Stimulated activated CD8-positive, alpha-beta memory T cell treated with anti-CD3 and anti-CD28 coated beads, Interleukin-4, amount 100 ng/mL, for 24 hours (primary cell): ENCODE measurements at regions not wholly inside any gene's neighbourhood (a gene's known extent, or its start where the extent isn't known, plus 50 kb on each side); places are given as distances from the start of the nearest gene placed in this dataset.

ENCODE experiments used
- DNase-seq: peaks from one replicate; pipeline ENCODE4 v3.0.0-alpha.2; 2020; ENCODE audit warnings: low read depth

DNA sequence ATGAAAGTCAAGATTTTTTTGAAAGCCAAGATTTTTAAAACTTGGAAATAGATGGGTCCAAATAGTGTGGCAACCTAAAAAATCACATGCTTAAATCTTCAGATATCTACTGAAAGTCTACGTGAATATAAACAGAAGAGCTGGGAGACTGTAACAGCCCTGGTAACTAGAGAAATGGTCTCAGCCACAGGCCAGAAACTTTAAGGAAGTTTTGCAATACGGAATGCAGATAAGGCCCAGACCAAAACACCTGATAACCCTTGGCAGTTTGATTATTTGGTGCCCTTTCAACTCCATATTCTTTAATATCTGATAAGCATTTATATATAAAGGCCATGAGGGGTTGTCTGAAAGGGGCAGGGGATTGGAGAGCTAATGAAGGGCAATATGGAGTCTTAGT, 537.3 kb upstream of the TGFBR2 start:
- DNase-seq = no peak

DNA sequence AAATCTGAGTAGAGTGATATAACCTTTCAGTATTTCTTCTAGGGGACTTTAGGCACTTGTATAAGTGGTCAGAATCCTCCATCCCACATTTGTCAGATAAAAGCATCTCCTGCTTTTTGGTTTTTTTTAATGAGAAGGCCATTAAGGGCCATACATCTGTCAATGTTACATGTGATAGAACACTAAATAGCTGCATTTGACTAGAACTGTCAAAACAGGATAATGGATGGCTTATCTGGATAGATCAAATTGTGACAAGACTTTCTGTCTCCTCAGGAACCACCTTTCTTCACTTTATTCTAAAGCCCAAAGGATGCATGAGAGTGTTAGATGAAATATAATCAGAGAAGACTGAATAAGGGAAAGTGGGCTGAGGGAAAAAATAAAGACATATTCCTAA, 533.4 kb upstream of the TGFBR2 start:
- no peak for DNase-seq

GRCh38 chr3:30073622-30074021, 532.8 kb upstream of the TGFBR2 start:
- no peak for DNase-seq

DNA sequence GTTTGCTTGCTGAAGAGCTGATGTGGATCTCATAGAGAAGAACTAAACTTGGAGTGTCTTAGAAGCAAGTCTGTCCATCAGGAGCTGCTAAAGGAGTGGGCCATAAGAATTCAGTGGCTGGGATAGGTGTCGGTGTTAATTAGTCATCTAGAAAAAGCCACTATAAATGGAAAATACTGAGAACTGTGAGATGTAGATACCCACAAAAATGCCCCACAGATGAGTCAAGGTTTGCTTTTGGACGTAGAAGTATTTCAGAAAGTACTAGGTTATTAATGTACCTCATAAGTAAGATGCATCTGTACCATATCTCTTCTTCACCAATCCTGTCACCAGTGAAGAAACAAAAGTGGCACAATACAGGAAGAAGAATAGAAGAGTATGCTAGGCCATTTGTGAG, 530.9 kb upstream of the TGFBR2 start:
- no peak for DNase-seq

- no peak for DNase-seq
Observed at GRCh38 chr3:30076899-30077298, 529.5 kb upstream of the TGFBR2 start.

DNA sequence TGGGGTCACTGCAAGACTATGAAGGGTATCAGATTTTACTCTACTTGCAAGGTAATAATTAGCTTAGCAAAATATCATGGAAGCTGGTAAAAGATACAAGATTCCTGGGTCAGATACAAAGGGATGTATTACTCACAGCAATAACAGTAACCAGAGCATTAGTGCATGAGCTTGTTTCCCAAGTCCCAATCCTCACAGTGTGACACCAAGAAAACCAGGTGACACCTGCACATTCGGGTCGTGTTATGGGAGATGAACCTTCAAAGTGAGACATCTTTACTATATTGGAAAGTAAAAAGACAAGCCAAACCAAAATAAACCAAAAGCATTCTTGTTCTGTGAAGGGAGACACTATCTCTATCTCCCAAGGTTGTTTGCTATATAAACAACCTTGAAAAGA, 528.7 kb upstream of the TGFBR2 start:
- no peak for DNase-seq

- DNase-seq = no peak
Observed at GRCh38 chr3:30078736-30079135, 527.7 kb upstream of the TGFBR2 start.

DNA sequence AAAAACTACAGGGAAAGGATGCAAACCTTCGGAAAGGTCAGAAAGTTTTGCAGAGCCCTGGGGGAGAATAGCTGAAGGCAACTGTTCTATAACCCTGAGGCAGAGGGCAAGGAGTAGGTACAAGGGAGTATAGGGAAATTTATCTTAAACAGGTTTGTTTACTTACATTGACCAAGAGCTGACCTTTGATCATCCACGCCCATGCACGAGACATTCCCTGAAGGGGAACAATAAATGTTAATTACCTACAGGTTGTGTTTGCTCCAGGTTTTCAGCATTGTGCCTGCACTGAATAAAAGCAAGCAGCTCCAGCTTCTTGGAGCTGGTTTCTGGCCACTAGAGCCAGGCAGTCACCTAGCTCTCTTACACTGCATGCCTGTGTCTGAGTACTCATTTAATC, 524.5 kb upstream of the TGFBR2 start:
- no peak for DNase-seq

DNA sequence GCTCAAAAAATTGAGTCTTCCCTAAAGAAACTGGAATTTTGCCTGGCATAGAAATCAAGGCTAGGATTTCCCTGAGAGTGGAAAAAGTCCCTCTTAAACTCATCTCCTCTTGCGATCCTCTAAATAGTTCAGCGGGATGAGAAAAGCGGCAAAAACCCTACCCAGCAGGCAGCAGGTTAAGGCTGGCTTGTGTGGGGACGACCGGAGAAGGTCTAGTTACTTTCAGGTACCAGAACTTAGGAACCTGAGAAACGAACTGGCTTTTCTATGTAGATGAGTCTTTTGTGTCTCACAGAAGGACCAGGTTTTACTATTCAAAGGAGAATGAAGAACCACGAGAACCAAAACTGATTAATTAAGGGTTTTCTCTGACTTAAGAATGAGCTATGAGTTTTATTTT, 523.7 kb upstream of the TGFBR2 start:
- no peak for DNase-seq

GRCh38 chr3:30083315-30083714, 523.1 kb upstream of the TGFBR2 start:
- no peak for DNase-seq

GRCh38 chr3:30084316-30084715, 522.1 kb upstream of the TGFBR2 start:
- DNase-seq = no peak

- no peak for DNase-seq
Observed at GRCh38 chr3:30084971-30085403, 521.4 kb upstream of the TGFBR2 start.

GRCh38 chr3:30085486-30085885, 520.9 kb upstream of the TGFBR2 start:
- DNase-seq = no peak

DNA sequence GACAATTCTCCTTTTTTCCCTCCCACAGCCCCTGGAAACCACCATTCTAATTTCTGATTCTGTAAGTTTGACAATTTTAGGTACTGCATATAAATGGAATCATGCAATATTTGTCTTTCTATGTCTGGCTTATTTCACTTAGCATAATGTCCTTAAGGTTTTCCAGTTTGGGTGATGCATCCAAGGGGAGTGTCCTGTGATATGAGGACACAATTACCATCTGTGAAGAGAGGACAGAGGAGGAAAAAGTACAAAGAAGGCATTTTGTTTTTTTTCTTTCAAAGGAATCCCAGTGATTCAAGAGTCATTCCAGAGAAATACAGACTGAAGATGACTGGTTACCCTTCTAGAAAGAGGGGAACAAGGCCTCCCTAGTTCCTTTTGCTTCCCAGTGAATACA, 514.7 kb upstream of the TGFBR2 start:
- no peak for DNase-seq

- no peak for DNase-seq
Observed at GRCh38 chr3:30097022-30097650, 509.3 kb upstream of the TGFBR2 start.

DNA sequence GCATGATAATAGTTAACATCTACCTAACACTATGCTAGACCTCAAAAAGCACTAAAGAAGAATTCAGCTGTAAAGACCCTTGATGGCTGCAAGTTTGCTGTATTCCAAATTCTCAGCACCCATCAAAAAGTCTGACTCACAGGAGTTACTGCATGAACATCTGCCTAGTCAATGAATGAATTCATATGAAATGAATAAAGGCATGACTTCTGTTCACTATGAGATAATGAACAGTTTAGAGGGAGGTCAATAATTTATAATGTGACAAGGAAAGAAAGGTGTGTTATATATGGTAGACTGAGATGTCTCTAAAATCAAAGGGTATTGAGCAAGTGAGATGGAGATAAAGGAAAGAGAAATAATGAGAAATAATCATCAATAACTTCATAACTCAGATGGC, 508.2 kb upstream of the TGFBR2 start:
- no peak for DNase-seq

- no peak for DNase-seq
Observed at GRCh38 chr3:30098653-30099455, 507.5 kb upstream of the TGFBR2 start.

DNA sequence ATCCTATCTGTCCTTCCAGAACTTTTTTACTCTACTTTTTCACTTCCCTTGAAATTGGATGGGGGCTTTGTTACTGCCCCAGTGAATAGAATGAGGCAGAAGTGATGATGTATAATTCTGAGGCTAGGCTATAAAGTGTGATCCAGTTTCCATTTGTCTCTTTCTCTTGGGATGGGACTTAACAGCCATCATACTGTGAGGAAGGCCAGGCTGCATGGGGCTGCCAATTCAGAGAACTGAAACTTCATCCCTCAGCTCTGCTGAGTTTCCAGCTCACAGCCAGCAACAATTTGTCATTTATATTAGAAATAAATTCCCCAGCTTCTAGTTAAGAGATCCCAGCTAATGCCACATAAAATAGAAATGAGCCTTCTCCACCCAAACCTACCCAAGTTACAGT, 504.0 kb upstream of the TGFBR2 start:
- no peak for DNase-seq

DNA sequence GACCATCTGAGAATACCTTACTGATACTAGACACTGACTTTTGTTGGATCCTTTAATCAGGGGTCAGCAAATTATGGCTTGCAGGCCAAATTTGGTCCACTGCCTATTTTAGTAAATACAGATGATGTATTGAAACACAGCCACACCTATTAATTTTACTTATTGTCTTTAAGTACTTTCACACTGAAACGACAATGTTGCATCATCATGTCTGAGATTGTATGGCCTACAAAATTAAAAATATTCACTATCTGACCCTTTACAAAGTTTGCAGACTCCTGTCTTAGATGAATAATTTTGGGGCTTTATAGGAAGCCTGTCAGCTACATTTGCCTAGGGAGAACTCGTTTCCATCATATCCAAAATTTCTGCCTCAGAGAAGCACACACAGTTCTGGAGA, 503.2 kb upstream of the TGFBR2 start:
- DNase-seq = no peak

DNA sequence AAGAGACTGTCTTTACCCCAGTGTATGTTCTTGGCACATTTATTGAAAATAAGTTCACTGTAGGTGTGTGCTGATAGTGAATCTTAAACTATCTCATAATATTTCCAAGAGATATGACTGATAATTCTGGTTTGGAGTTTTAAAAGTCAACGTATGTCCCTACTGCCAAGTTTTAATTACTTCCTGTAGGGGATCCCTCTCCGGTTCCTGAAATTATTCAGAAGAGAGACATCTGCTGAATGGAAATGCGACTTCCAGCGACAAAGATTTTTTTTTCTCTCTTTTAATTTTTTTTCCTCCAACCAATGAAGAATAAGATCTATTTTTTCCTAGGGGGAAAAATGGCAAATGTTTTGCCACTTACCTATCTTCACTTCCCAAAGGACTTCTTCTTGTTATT, 498.9 kb upstream of the TGFBR2 start:
- no peak for DNase-seq

DNA sequence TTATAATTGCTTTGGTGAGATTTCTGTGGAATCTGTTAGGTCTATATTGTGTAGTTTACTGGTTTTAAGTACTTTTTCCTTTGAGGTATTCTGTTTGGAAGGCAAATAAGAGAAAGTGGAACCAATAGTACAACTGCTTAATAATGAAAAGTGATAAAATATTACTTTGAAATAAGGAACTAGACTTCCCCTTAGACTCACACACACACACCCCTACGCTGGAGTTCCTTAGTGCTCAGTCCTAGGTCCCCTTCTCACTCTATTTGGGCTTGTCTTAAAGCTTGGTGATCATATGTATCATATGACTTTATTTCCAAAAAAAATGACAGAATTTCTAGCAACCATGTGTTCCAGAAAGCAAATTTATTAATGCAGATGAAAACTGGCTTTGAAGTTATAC, 494.0 kb upstream of the TGFBR2 start:
- DNase-seq = no peak

DNA sequence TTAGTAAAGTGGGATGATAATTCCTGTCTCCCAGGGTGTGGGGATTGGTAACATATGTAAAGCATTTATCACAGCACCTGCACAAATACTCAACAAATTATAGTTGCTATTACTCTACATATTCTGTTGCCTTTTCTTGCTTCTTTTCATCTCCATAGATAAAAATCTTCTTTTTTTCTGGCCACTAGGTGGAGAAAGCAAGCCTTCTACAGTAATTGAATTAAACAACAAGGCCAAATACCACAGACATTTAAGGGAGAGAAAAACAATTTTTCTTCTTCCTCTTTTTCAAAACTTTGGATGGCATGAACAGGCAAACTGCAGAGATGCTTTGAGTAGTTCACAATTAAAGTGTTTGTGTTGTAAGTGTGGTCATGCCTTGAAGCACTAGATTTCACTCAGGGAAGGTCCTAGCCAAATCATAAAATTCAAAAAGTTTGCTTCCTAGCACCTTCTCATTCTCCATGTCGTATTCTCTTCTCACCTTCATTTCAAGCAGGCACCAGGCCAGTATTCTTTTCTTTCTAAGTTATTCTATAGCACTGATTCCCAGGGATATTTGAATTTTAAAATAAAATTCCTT, 493.4 kb upstream of the TGFBR2 start:
- no peak for DNase-seq

DNA sequence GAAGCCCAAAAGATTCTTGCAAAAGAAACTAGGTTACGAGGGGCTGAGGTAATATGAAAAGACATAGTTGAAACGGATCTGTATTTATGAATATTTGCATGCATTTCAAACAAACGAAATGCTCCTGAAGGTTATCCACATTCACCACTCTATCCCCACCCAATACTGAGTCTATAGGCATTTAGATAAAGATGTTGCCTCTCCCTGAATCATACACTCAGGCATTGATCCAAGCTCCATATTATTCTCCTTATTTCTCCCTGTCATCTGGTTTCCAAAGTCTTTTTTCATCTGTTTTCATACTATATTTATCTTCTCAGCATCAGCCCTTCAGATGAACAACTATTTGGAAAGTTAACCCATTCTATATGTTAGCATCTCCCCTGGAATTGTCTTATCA, 492.5 kb upstream of the TGFBR2 start:
- no peak for DNase-seq

- no peak for DNase-seq
Observed at GRCh38 chr3:30114918-30115317, 491.5 kb upstream of the TGFBR2 start.
